CD4-positive, alpha-beta T cell treated with Interleukin-12 subunit alpha and Interleukin-12 subunit beta, for 1 hour (primary cell): ENCODE measurements at regions not wholly inside any gene's neighbourhood (a gene's known extent, or its start where the extent isn't known, plus 50 kb on each side); places are given as distances from the start of the nearest gene placed in this dataset.

ENCODE experiments used
- DNase-seq: peaks from one replicate; pipeline ENCODE4 v3.0.0-alpha.2; 2020

- no peak for DNase-seq
These were observed 207.8 kb downstream of the DRD1 start for GRCh38 chr5:175236176-175236575.

DNA sequence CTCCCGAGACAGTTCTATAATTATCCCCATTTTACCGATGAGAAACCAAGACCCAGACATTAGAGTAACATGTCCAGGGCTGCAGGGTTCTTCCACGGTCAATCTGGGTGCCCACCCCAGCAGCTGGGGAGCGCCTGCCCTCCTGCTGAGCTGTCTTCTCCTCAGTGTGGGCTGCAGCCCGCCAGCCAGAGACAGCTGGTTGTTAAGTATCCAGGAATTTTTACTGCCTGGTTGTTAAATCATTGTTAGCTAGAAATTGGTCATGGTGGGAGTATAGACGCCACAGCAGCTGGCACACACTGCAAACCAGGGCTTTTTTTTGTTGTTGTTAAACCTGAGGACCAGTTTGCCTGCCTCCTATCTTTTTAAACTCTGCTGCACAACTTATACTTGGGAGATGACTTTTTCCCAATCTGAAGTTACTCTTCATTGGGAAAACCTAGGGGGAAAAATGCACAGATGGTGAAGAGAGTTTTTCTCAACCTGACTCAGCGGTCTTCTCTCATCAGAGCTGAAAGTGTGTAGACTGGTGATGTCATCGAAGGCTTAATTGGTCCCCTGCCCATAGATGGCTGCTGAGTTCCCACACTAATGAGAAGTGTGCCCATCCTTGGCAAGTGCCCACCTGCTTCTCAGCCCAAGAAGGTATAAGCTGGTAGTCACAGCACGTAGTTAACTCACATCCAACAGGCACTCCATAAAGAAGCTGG lies 208.6 kb downstream of the DRD1 start:
- no peak for DNase-seq

- no peak for DNase-seq
These were observed 213.7 kb downstream of the DRD1 start for GRCh38 chr5:175230299-175230698.

GRCh38 chr5:175226506-175226905 lies 217.5 kb downstream of the DRD1 start:
- DNase-seq, result no peak

- DNase-seq, result no peak
These were observed 220.7 kb downstream of the DRD1 start for GRCh38 chr5:175223291-175223690.

DNA sequence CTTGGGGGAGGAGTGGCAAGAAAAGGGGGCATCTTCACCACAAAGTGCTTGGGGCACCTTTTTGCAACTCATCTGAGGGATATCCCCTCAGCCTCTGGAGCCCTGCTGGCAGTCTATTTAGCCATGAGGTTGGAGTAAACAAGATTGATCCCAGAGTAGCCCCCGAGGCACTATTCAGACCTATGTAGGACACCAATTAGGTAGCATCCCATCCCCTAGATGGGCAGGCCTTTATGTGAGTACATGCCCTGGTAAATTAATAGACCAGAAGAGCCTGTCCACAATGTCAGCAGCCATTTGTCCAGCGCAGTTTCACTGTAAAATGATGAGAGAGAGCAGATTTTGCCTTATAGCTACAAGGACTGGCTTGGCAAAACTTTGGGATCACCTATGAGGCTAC lies 221.4 kb downstream of the DRD1 start:
- DNase-seq, result no peak

- no peak for DNase-seq
These were observed 223.4 kb downstream of the DRD1 start for GRCh38 chr5:175220549-175220948.

- no peak for DNase-seq
These were observed 224.6 kb downstream of the DRD1 start for GRCh38 chr5:175219366-175219765.

- no peak for DNase-seq
These were observed 227.0 kb downstream of the DRD1 start for GRCh38 chr5:175216991-175217390.

DNA sequence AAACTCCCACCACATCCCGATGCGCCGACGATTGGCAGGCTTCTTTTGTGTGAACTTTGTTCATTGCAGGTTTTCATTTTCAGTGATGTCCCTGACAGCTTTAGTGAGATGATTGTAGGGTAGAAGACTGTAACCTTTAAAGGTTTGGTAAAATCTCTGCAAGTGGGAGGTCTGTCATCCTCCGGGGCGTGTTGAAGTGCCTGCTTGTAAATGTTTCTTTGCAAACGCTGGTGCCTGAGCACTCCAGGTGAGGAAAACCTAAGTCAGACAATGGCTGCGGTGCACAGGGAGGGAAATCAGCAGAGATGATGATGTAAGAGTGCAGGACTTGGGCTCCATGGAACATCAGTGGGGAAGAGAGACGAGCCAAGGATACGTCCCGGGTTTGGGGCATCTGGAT lies 228.1 kb downstream of the DRD1 start:
- DNase-seq, result no peak

DNA sequence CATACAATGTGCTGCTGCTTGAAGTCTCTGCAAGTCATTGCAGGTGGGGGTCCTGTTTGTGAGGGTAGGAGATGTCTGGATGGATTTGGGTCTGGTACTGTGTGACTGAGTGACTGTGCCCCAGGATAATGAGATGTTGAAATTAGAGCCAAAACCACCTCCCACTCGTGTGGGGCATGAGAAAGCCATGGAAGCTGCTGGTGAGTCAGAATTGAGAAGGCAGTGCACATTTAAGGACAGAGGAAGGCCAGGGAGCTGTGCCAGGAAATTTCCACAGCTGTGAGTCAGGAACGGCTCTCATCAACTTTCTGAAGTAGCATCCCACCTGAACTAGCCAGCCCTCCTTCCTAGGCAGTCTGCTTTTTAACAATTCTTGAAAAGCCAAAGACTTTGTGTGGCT lies 229.8 kb downstream of the DRD1 start:
- DNase-seq, result no peak

- no peak for DNase-seq
These were observed 231.8 kb downstream of the DRD1 start for GRCh38 chr5:175211956-175212756.

DNA sequence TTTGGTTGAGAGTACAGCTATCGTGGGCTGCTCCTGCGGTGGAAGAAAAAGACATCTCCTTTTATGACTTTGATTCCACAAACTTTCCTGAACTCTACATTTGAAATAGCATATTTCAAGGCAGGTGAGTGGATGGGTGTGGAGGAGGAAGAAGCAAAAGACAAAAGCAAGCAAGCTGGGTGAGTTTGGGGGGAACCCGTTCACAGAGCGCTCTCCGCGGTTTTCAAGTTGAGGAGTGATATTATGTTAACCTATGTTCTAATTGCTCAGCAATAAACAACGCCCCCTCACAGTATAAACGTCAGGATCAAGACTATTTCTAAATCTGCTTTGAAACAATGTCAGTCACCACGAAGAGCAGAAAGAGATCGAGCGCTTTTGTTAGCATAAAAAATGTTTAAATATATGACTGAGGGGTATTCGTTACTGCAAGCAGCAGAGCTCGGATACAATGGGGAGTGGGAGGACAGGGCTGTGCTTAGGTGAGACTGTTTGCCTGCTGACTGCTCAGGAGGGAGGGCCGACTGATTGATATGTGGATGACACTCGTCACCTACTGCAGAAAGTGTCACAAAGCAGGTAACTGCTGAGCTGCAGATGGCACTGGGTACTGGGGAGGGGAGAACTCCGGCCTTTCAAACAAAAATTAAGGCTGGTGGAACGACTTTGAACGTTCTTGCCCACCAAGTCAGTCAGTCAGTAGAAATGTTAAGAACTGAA lies 236.5 kb downstream of the DRD1 start:
- DNase-seq, result no peak

GRCh38 chr5:175206669-175207068 lies 237.3 kb downstream of the DRD1 start:
- no peak for DNase-seq

DNA sequence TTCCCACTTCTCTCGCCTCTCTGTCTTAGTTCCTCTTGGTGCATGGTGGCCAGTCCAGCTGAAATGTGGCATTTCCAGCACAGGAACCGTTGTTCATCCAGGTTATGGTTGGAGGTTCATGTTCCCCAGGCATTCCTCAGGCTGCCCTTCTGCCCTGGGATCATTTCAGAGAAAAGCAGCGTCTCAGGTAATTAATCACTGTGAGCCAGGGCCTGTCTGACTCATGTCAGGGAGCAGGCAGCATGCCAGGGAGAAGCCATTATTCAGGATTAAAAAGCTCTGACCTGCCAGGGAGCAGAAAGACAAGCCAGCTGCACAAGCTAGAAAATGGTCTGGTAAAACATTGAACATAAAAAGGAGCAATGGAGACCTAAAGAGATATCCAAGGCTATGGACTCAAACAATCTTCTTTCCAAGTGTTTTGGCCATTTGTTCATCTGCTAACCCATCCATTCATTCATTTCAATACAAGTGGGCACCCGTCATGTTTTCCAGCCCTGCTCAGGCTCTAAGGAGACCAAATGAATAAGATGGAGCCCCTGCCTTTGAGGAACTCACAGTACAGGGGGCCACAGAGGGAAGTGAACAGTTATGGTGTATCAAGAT lies 241.4 kb downstream of the DRD1 start:
- no peak for DNase-seq

- no peak for DNase-seq
These were observed 242.6 kb downstream of the DRD1 start for GRCh38 chr5:175201393-175201792.

DNA sequence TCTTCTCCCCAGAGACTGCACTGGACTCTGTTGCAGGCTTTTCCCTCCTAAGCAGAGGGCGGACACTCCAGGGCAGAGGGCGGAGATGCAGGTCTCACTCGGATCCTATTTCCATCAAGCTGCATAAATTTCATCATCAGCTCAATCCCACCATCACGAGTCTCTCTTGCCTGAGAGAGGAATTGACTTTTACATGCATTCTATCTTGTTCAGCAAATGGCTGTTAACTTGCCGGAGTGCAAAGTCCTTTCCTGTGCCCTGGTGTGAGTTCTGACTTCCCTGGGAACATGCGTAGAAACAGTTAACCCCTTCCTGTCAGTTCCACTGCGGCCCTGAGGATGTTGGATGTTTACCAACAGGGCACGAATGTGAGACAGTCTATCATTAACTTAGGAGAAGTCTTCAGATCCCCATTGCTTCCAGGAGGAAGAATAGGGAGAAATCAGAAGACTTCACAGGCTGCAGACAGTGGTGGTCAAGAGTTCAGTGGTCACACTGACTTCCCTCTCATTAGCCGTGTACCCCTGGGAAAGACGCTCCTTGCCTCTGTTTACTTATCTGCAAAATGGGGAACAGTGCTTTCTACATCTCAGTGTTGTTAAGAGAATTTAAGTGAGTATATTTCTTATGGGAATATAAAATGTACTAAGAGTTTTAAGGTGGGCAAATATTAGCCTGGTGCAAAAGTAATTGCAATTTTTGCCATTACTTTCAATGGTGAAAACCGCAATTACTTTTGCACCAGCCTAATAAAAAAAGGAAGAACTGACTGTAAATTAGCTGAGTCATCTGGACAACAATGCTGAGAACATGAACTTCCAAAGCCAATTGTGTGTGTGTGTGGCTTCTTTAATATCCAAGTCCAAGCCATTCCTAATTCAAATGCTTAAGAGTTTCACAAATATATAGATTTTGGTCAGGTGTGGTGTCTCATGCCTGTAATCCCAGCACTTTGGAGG lies 248.0 kb downstream of the DRD1 start:
- DNase-seq, result no peak

GRCh38 chr5:175181331-175181730 lies 262.7 kb downstream of the DRD1 start:
- DNase-seq, result no peak

DNA sequence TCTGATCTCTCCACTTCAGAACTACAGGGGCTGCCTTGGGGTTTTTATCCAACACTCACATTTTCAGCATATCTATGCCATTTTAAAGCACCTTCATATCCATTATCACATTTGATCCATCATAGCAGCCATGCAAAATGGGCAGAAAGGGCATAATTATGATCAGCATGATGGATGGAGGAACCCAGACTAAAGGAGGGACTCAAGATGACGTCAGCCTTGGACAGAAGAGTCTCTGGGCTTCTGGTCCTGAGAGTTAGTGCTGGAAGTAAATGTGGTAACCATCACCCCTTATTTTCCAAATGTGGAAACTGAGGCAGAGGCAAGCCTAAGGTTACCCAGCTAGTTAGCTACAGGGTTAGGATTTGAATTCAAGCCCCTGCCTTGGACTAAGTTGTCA lies 273.1 kb downstream of the DRD1 start:
- DNase-seq, result no peak

GRCh38 chr5:175168882-175169507 lies 275.0 kb downstream of the DRD1 start:
- no peak for DNase-seq

GRCh38 chr5:175166026-175166425 lies 278.0 kb downstream of the DRD1 start:
- DNase-seq, result no peak
